SH-SY5Y (cell line): ENCODE measurements at regions not wholly inside any gene's neighbourhood (a gene's known extent, or its start where the extent isn't known, plus 50 kb on each side); places are given as distances from the start of the nearest gene placed in this dataset.

Source experiments
- GATA2 ChIP-seq: IDR thresholded peaks from 2 replicates; pipeline ENCODE4 v1.6.1; 2011; ENCODE audit warnings: mild to moderate bottlenecking, low read depth, low read length
- GATA3 ChIP-seq: IDR thresholded peaks from 2 replicates; pipeline ENCODE4 v1.6.1; 2011; ENCODE audit warnings: low read depth, mild to moderate bottlenecking, low read length, moderate library complexity

GRCh38 chr6:84464471-84464870 lies 237.0 kb upstream of the CEP162 start:
- TF ChIP-seq GATA2 (no peak), GATA3 (no peak)
